GM12864 (cell line): ENCODE measurements at regions not wholly inside any gene's neighbourhood (a gene's known extent, or its start where the extent isn't known, plus 50 kb on each side); places are given as distances from the start of the nearest gene placed in this dataset.

Experiments used
- DNase-seq: peaks from one replicate; pipeline ENCODE4 v3.0.0-alpha.2; 2011; ENCODE audit warnings: low read depth
- H3K4me3 ChIP-seq: 2 replicates; pipeline ENCODE4 v1.5.1; 2011; ENCODE audit warnings: mild to moderate bottlenecking, low read depth, low read length, control low read depth
- TF ChIP-seq, protein P1 (sequence below): IDR thresholded peaks from 2 replicates; pipeline ENCODE4 v1.5.1; 2011; ENCODE audit warnings: low read depth, mild to moderate bottlenecking, moderate library complexity, low read length, control low read depth, inconsistent platforms; ENCODE audit errors: missing control alignments

DNA sequence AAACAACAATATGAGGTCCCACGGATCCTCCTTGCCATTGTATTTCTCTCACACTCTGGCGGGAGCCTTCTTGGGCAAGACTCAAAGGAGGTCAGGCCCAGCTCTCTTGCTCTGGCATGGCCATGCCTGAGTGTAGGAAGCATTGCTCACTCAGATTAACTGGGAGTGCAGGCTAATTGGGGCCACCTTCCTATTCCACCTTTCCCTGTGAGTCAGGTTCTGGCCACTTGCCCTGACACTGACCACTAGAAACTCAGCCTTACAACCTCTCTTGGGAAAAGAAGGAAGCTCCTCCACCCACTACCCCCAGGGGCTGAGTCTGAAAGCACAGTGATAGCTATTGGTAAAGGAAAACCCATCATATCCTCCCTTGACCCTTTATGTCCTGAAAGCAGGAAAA lies 121.8 kb upstream of the NTM start:
- no peak for DNase-seq
- TF ChIP-seq, protein P1, sequence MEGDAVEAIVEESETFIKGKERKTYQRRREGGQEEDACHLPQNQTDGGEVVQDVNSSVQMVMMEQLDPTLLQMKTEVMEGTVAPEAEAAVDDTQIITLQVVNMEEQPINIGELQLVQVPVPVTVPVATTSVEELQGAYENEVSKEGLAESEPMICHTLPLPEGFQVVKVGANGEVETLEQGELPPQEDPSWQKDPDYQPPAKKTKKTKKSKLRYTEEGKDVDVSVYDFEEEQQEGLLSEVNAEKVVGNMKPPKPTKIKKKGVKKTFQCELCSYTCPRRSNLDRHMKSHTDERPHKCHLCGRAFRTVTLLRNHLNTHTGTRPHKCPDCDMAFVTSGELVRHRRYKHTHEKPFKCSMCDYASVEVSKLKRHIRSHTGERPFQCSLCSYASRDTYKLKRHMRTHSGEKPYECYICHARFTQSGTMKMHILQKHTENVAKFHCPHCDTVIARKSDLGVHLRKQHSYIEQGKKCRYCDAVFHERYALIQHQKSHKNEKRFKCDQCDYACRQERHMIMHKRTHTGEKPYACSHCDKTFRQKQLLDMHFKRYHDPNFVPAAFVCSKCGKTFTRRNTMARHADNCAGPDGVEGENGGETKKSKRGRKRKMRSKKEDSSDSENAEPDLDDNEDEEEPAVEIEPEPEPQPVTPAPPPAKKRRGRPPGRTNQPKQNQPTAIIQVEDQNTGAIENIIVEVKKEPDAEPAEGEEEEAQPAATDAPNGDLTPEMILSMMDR, result no peak
- no peak overlapping the region for H3K4me3 ChIP-seq

DNA sequence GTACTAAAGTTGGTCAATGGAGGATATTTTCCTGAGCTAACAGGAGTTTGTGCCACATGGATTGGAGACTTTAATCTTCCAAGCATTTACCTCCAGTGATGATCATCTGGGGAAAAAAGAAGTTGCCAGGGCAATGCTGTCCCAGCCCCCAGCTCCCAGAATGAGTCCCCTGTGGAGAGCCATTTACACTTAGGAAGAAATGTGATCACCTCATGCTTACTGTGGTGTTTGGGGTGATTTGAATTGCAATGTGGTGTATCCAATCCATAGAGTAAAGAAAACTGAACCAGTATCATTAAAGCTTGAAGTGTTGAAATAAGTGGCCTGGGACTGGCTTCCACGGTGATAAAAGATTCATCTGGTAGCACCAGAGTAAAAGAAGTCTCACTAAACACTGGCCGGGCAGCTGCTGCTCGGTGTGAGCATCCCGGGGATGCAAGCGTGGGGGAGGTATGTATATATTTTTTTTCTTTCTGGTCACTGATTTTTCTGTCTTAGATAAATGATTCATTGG lies 117.2 kb upstream of the NTM start:
- H3K4me3 ChIP-seq, result no peak overlapping the region
- TF ChIP-seq, protein P1, result no peak
- DNase-seq, result no peak

DNA sequence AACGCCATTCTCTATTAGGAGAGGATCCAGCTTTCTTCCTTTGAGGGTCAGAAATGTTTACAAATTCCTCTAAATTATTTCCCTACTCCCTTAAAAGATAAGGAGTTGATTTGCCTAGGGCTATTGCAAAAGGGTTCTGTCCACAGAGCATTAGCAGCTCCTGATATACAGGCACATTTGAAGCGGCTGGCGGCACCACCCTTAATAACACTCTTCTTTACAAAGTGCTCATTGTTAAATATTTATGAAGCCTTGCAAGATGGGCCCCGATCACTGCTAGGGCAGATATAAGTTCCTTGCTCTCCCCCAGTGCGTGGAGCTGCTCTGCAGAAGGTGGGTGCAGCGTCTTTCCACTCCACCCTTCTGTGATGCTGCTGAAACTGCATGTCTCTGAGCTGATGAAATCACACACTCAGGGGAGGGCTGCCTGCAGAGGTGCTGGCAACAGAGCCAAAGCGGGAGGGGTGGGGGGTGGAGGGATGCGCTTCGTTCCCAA lies 116.7 kb upstream of the NTM start:
- H3K4me3 ChIP-seq, result no peak overlapping the region
- no peak for DNase-seq
- TF ChIP-seq, protein P1, result no peak

DNA sequence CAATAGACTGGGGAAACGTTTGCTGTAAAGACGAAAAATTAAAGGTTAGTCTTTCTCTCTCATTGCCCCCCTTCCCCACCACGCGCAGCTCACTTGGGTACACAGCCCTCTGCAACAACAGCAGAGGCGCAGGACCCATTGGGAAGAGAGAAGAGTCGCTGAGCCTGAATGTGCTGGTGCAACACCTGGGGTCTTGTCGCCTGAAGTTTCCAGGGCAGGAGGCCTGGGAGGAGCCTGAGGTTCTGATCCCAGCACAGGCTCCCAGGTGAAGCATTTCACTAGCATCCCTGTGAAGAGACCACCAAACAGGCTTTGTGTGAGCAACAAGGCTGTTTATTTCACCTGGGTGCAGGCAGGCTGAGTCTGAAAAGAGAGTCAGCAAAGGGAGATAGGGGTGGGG lies 116.2 kb upstream of the NTM start:
- TF ChIP-seq, protein P1, result no peak
- DNase-seq, result no peak
- no peak overlapping the region for H3K4me3 ChIP-seq

DNA sequence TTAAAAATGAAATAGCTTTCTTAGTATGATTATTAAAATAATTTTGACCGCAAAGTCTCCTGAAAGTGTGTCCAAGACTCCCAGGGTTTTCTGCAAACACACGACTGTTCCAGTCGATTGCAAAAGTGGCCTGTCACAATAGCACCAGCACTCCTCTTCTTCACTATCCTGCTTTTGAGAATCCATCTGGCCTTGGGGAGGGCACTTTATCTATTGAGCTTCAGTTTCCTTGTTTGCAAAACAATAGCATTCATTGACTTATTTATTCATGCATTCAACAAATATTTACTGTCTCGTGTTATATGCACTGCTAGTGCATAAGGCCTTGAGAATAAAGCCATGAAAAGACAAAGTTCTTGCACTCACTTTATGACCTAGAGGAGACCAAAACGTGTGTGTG lies 96.2 kb upstream of the NTM start:
- TF ChIP-seq, protein P1, result no peak
- no peak overlapping the region for H3K4me3 ChIP-seq
- no peak for DNase-seq

DNA sequence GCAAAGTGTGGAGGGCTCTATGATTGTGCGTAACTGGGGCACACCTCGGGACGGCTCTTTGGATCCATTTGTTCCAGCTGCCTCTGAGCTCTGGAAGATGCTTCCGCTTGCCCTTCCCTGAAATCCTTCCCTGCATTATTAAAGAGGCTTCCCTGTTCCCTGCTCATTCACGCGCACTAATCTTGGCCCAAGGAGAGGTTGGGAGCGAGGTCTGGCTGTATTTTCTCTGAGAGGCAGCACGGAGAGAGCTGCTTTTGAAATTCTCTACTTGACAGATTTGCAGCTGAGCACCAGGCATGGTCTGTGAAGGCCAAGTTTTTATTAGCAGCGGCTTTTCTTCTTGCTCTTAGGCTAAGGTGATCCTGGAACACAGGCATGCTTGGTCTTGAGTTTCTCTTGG lies 94.8 kb upstream of the NTM start:
- TF ChIP-seq, protein P1, result no peak
- DNase-seq, result no peak
- no peak overlapping the region for H3K4me3 ChIP-seq

DNA sequence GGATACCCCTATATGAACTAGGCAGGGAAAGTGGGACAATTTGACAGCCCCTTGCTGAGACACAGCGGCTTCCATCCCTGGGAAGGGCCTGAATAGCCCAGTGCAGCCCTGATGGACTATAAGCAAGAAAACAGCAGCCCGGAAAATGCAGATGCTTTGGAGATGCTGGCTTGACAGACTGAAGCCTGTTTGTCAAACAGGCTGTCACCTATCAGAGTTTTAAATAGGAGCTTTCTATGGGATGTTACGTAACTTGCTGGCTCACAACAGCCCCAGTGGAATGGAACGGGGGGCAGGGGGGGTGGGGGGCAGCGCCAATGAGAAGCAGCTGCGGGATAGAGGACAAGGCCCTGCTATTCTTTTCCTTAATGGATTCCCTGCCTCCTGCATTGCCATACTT lies 91.9 kb upstream of the NTM start:
- no peak for DNase-seq
- TF ChIP-seq, protein P1, result no peak
- H3K4me3 ChIP-seq, result no peak overlapping the region
